ENCODE measurements at regions not wholly inside any gene's neighbourhood (a gene's known extent, or its start where the extent isn't known, plus 50 kb on each side); places are given as distances from the start of the nearest gene placed in this dataset.

GRCh38 chr5:68960456-68960855, 133.4 kb upstream of the SLC30A5 start:
- DNase-seq = no peak

- DNase-seq = no peak
Observed at GRCh38 chr5:68960961-68961360, 132.9 kb upstream of the SLC30A5 start.

- DNase-seq = no peak
Observed at GRCh38 chr5:68961762-68962161, 132.1 kb upstream of the SLC30A5 start.

- DNase-seq = peak; percentile 73
Observed at GRCh38 chr5:68962757-68963484, 130.9 kb upstream of the SLC30A5 start.

- DNase-seq = no peak
Observed at GRCh38 chr5:68964679-68965078, 129.1 kb upstream of the SLC30A5 start.

- DNase-seq = no peak
Observed at GRCh38 chr5:68965926-68966325, 127.9 kb upstream of the SLC30A5 start.

GRCh38 chr5:68966596-68966995, 127.2 kb upstream of the SLC30A5 start:
- no peak for DNase-seq

GRCh38 chr5:68968429-68968828, 125.4 kb upstream of the SLC30A5 start:
- DNase-seq = no peak

- no peak for DNase-seq
Observed at GRCh38 chr5:68970617-68971016, 123.2 kb upstream of the SLC30A5 start.

GRCh38 chr5:68973696-68974095, 120.1 kb upstream of the SLC30A5 start:
- no peak for DNase-seq

GRCh38 chr5:68983043-68983442, 110.8 kb upstream of the SLC30A5 start:
- no peak for DNase-seq

- no peak for DNase-seq
Observed at GRCh38 chr5:68983959-68984358, 109.9 kb upstream of the SLC30A5 start.

- no peak for DNase-seq
Observed at GRCh38 chr5:68991279-68992084, 102.3 kb upstream of the SLC30A5 start.

GRCh38 chr5:68994645-68995044, 99.2 kb upstream of the SLC30A5 start:
- DNase-seq = no peak

GRCh38 chr5:68995845-68996545, 97.8 kb upstream of the SLC30A5 start:
- no peak for DNase-seq

- DNase-seq = no peak
Observed at GRCh38 chr5:68999181-68999580, 94.6 kb upstream of the SLC30A5 start.

- DNase-seq = no peak
Observed at GRCh38 chr5:69000216-69000919, 93.4 kb upstream of the SLC30A5 start.

- DNase-seq = no peak
Observed at GRCh38 chr5:69000949-69001348, 92.9 kb upstream of the SLC30A5 start.

- no peak for DNase-seq
Observed at GRCh38 chr5:69001627-69002026, 92.2 kb upstream of the SLC30A5 start.

- no peak for DNase-seq
Observed at GRCh38 chr5:69004127-69004526, 89.7 kb upstream of the SLC30A5 start.

GRCh38 chr5:69004676-69005075, 89.1 kb upstream of the SLC30A5 start:
- DNase-seq = no peak

GRCh38 chr5:69006030-69006429, 87.8 kb upstream of the SLC30A5 start:
- DNase-seq = no peak

GRCh38 chr5:69007163-69007562, 86.7 kb upstream of the SLC30A5 start:
- DNase-seq = no peak

Measured in EL (cell line).